ENCODE measurements at regions not wholly inside any gene's neighbourhood (a gene's known extent, or its start where the extent isn't known, plus 50 kb on each side); places are given as distances from the start of the nearest gene placed in this dataset.

- Histone ChIP-seq H3K4me1 (no peaks in the 10 kb centered on the region), H3K4me2 (no peak overlapping the region), H3K4me3 (no peak overlapping the region), H3K9me3 (no peaks in the 10 kb centered on the region), H3K27ac (no peak overlapping the region)
- DNase-seq (ENCODE audit: low read depth in 1 of 2, low spot score in 1 of 2) (no peak), FAIRE-seq (no peak), ATAC-seq (no peak)
- no peak for TF ChIP-seq REST (IDR thresholded peaks at IDR 0.05)
- TF ChIP-seq PBX3 (IDR thresholded peaks at IDR 0.05), result no peak
- TF ChIP-seq MAZ (IDR thresholded peaks at IDR 0.05; ENCODE audit: borderline replicate concordance, low read depth, low read length), result no peak
- TF ChIP-seq HES2 (IDR thresholded peaks at IDR 0.05), result no peak
- no peak for TF ChIP-seq NFE2L2 (conservative IDR thresholded peaks at IDR 0.05; ENCODE audit: low read length)
- no peak for TF ChIP-seq MYC (IDR thresholded peaks at IDR 0.05; ENCODE audit: borderline replicate concordance, low read length)
- TF ChIP-seq RAD21 (conservative IDR thresholded peaks at IDR 0.05 in 1 of 2, IDR thresholded peaks at IDR 0.05 in 1 of 2), result no peak
- no peak for TF ChIP-seq TP53 (CRISPR knock-in tag; IDR thresholded peaks at IDR 0.05)
- no peak for TF ChIP-seq SMC3 (IDR thresholded peaks at IDR 0.05)
- TF ChIP-seq ATOH8 (CRISPR knock-in tag; IDR thresholded peaks at IDR 0.05; ENCODE audit: low read depth), result no peak
- ChIA-PET CTCF (interaction anchor here (0.7 kb wide), 1 partner anchor 192 kb away, joined by 3 read pairs; no protein-coding TSS in a partner anchor), POLR2A (no interaction called here)
- WGBS (ENCODE audit: missing lambda C conversion rate), result 57% methylated on average over 3 of the region's 3 CpGs
Observed at GRCh38 chr14:85124631-85125290, 405.2 kb upstream of the FLRT2 start.

GRCh38 chr14:85125291-85125670 is 404.7 kb upstream of the FLRT2 start:
- H3K4me1 ChIP-seq, result no peaks in the 10 kb centered on the region
- no peak overlapping the region for H3K27ac ChIP-seq
- FAIRE-seq (no peak), DNase-seq (ENCODE audit: low read depth in 1 of 2, low spot score in 1 of 2) (no peak), ATAC-seq (no peak)
- H3K9me3 ChIP-seq, result no peaks in the 10 kb centered on the region
- ChIA-PET POLR2A (no interaction called here), CTCF (interaction anchor here (0.7 kb wide), 1 partner anchor 191 kb away, joined by 3 read pairs; no protein-coding TSS in a partner anchor)
- TF ChIP-seq ZNF302 (CRISPR knock-in tag; IDR thresholded peaks at IDR 0.05) (no peak), EHMT2 (IDR thresholded peaks at IDR 0.05; ENCODE audit: low read depth) (no peak), HEYL (CRISPR knock-in tag; IDR thresholded peaks at IDR 0.05) (no peak), FOXS1 (CRISPR knock-in tag; IDR thresholded peaks at IDR 0.05) (no peak), PHF8 (IDR thresholded peaks at IDR 0.05; ENCODE audit: borderline replicate concordance, low read depth) (no peak), ESRRA (IDR thresholded peaks at IDR 0.05; ENCODE audit: borderline replicate concordance, low read length) (no peak), ZSCAN20 (CRISPR knock-in tag; IDR thresholded peaks at IDR 0.05) (no peak), ZC3H11A (IDR thresholded peaks at IDR 0.05) (no peak), HDAC2 (IDR thresholded peaks at IDR 0.05) (no peak), MYC (IDR thresholded peaks at IDR 0.05; ENCODE audit: borderline replicate concordance, low read length) (no peak), JUNB (IDR thresholded peaks at IDR 0.05) (no peak), ZFP36 (IDR thresholded peaks at IDR 0.05; ENCODE audit: borderline replicate concordance, partially characterized antibody) (no peak), MAX (IDR thresholded peaks at IDR 0.05) (no peak), FOSB (CRISPR knock-in tag; IDR thresholded peaks at IDR 0.05) (no peak), CHD2 (IDR thresholded peaks at IDR 0.05; ENCODE audit: low read length, partially characterized antibody) (no peak), HES2 (IDR thresholded peaks at IDR 0.05) (no peak)
- H3K4me3 ChIP-seq, result no peak overlapping the region
- WGBS (ENCODE audit: missing lambda C conversion rate), result 29% methylated on average over 2 of the region's 2 CpGs
- H3K4me2 ChIP-seq, result no peak overlapping the region
